ENCODE measurements at regions not wholly inside any gene's neighbourhood (a gene's known extent, or its start where the extent isn't known, plus 50 kb on each side); places are given as distances from the start of the nearest gene placed in this dataset.

- H3K27me3 Mint-ChIP-seq (ENCODE audit: low read depth in 3 of 3): peaks cover 0 to 1% (median 0%) of the 10 kb centered on the region in 3 donors
- Histone ChIP-seq H3K79me2 (ENCODE audit: insufficient read depth, low read length) (no peaks in the 10 kb centered on the region), H3K9ac (ENCODE audit: insufficient read depth, low read length, poor library complexity, severe bottlenecking) (peak overlapping the region; percentile 16), H3K27ac (ENCODE audit: low read depth in 1 of 2, low read length in 2 of 2) (peak overlapping the region; percentile 43 to 72), H3K4me1 (ENCODE audit: control insufficient read depth in 1 of 2, insufficient read depth in 2 of 2, low read length in 2 of 2) (peaks cover 44 to 60% of the 10 kb centered on the region in 2 donors), H3K4me3 (replicated peaks in 1 of 3; ENCODE audit: low read depth in 2 of 3, low read length in 3 of 3) (no peak overlapping the region), H3K4me2 (replicated peaks; ENCODE audit: extremely low read depth, low read length, poor library complexity, severe bottlenecking) (peak overlapping the region; percentile 46), H4K20me1 (ENCODE audit: insufficient read depth, low read length) (no peaks in the 10 kb centered on the region), H3K27me3 (ENCODE audit: control insufficient read depth in 2 of 2, insufficient read depth in 2 of 2, low read length in 2 of 2) (no peaks in the 10 kb centered on the region), H3K36me3 (replicated peaks in 1 of 2; ENCODE audit: control insufficient read depth in 1 of 2, insufficient read depth in 2 of 2, low read length in 2 of 2) (peaks cover 0 to 2% of the 10 kb centered on the region in 2 donors), H2AFZ (ENCODE audit: insufficient read depth, low read depth, low read length, poor library complexity, severe bottlenecking) (peak overlapping the region; percentile 60), H3K9me3 (replicated peaks in 1 of 2; ENCODE audit: control insufficient read depth in 1 of 2, insufficient read depth in 1 of 2, low read length in 2 of 2) (peaks cover 4 to 7% of the 10 kb centered on the region in 2 donors)
- peak overlapping the region; percentile 5 to 83 for H3K4me3 Mint-ChIP-seq
- no peak for TF ChIP-seq CTCF (IDR thresholded peaks at IDR 0.05)
- peaks cover 9% of the 10 kb centered on the region in 2 donors for H3K36me3 Mint-ChIP-seq
- H3K9me3 Mint-ChIP-seq: peaks cover 4 to 7% (median 6%) of the 10 kb centered on the region in 7 donors
- H3K27ac Mint-ChIP-seq: peak overlapping the region; percentile 68 to 91 (median 87)
- peaks cover 68% of the 10 kb centered on the region for H3K4me1 Mint-ChIP-seq
- intact Hi-C loops (cut with micrococcal nuclease): loop anchor here in 1 of 2 donors (5.0 kb wide), 1 partner anchor 44 kb away; no protein-coding TSS in a partner anchor
- no CpG with 5 or more reads among the region's 3 CpGs for WGBS (ENCODE audit: insufficient coverage)
- DNase-seq: no peak
Observed at GRCh38 chr2:8526403-8526696, 155.5 kb upstream of the ID2 start.

- intact Hi-C loops (cut with micrococcal nuclease): loop anchor here in 1 of 2 donors (5.0 kb wide), 1 partner anchor 45 kb away; no protein-coding TSS in a partner anchor
- Histone ChIP-seq H3K4me2 (replicated peaks; ENCODE audit: extremely low read depth, low read length, poor library complexity, severe bottlenecking) (no peak overlapping the region), H2AFZ (ENCODE audit: insufficient read depth, low read depth, low read length, poor library complexity, severe bottlenecking) (peak overlapping the region; percentile 7), H4K20me1 (ENCODE audit: insufficient read depth, low read length) (no peaks in the 10 kb centered on the region), H3K4me1 (ENCODE audit: control insufficient read depth in 1 of 2, insufficient read depth in 2 of 2, low read length in 2 of 2) (peaks cover 39 to 53% of the 10 kb centered on the region in 2 donors), H3K79me2 (ENCODE audit: insufficient read depth, low read length) (no peaks in the 10 kb centered on the region), H3K36me3 (replicated peaks in 1 of 2; ENCODE audit: control insufficient read depth in 1 of 2, insufficient read depth in 2 of 2, low read length in 2 of 2) (peaks cover 0 to 8% of the 10 kb centered on the region in 2 donors), H3K4me3 (replicated peaks in 1 of 3; ENCODE audit: low read depth in 2 of 3, low read length in 3 of 3) (no peak overlapping the region), H3K27me3 (ENCODE audit: control insufficient read depth in 2 of 2, insufficient read depth in 2 of 2, low read length in 2 of 2) (no peaks in the 10 kb centered on the region), H3K9me3 (replicated peaks in 1 of 2; ENCODE audit: control insufficient read depth in 1 of 2, insufficient read depth in 1 of 2, low read length in 2 of 2) (peaks cover 8 to 11% of the 10 kb centered on the region in 2 donors), H3K9ac (ENCODE audit: insufficient read depth, low read length, poor library complexity, severe bottlenecking) (no peak overlapping the region), H3K27ac (ENCODE audit: low read depth in 1 of 2, low read length in 2 of 2) (no peak overlapping the region)
- Mint-ChIP-seq H3K36me3 (peaks cover 9% of the 10 kb centered on the region in 2 donors), H3K27ac (peak overlapping the region in 6 of 7 donors; percentile 5 to 87 (median 48)), H3K4me1 (peaks cover 61% of the 10 kb centered on the region), H3K4me3 (no peak overlapping the region), H3K27me3 (ENCODE audit: low read depth in 3 of 3) (peaks cover 0 to 1% (median 0%) of the 10 kb centered on the region in 3 donors), H3K9me3 (peaks cover 6 to 14% (median 11%) of the 10 kb centered on the region in 7 donors)
- WGBS (ENCODE audit: insufficient coverage): 90% methylated on average over 4 of the region's 4 CpGs
- no peak for DNase-seq
- no peak for TF ChIP-seq CTCF (IDR thresholded peaks at IDR 0.05)
Observed at GRCh38 chr2:8527031-8527430, 154.8 kb upstream of the ID2 start.

Measured in CD14-positive monocyte (primary cell).